ENCODE measurements at regions not wholly inside any gene's neighbourhood (a gene's known extent, or its start where the extent isn't known, plus 50 kb on each side); places are given as distances from the start of the nearest gene placed in this dataset.

- no peak for TF ChIP-seq CTCF (IDR thresholded peaks at IDR 0.05; ENCODE audit: low read depth, low read length, missing input control)
- TF ChIP-seq SP1 (IDR thresholded peaks at IDR 0.05): no peak
- no peak for TF ChIP-seq TAF1 (conservative IDR thresholded peaks at IDR 0.05)
- TF ChIP-seq, protein P1, sequence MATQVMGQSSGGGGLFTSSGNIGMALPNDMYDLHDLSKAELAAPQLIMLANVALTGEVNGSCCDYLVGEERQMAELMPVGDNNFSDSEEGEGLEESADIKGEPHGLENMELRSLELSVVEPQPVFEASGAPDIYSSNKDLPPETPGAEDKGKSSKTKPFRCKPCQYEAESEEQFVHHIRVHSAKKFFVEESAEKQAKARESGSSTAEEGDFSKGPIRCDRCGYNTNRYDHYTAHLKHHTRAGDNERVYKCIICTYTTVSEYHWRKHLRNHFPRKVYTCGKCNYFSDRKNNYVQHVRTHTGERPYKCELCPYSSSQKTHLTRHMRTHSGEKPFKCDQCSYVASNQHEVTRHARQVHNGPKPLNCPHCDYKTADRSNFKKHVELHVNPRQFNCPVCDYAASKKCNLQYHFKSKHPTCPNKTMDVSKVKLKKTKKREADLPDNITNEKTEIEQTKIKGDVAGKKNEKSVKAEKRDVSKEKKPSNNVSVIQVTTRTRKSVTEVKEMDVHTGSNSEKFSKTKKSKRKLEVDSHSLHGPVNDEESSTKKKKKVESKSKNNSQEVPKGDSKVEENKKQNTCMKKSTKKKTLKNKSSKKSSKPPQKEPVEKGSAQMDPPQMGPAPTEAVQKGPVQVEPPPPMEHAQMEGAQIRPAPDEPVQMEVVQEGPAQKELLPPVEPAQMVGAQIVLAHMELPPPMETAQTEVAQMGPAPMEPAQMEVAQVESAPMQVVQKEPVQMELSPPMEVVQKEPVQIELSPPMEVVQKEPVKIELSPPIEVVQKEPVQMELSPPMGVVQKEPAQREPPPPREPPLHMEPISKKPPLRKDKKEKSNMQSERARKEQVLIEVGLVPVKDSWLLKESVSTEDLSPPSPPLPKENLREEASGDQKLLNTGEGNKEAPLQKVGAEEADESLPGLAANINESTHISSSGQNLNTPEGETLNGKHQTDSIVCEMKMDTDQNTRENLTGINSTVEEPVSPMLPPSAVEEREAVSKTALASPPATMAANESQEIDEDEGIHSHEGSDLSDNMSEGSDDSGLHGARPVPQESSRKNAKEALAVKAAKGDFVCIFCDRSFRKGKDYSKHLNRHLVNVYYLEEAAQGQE (IDR thresholded peaks at IDR 0.05): no peak
- TF ChIP-seq ZBTB33 (IDR thresholded peaks at IDR 0.05): no peak
- TF ChIP-seq MAX (IDR thresholded peaks at IDR 0.05): no peak
Observed at GRCh38 chr5:125175348-125176004, 429.0 kb upstream of the ZNF608 start.

Measured in liver (tissue), 3 donors.